C1 segment of cervical spinal cord (tissue), 14 donors: ENCODE measurements at regions not wholly inside any gene's neighbourhood (a gene's known extent, or its start where the extent isn't known, plus 50 kb on each side); places are given as distances from the start of the nearest gene placed in this dataset.
"Not testable (repeated sequence)": the region's sequence is repeated elsewhere in the genome, so short reads cannot be mapped to it uniquely, and the experiment has no call there.

ENCODE experiments used
- DNase-seq, 14 donors: peaks; one replicate each; lab custom pipeline; 2025; lab: John Stamatoyannopoulos, UW

DNA sequence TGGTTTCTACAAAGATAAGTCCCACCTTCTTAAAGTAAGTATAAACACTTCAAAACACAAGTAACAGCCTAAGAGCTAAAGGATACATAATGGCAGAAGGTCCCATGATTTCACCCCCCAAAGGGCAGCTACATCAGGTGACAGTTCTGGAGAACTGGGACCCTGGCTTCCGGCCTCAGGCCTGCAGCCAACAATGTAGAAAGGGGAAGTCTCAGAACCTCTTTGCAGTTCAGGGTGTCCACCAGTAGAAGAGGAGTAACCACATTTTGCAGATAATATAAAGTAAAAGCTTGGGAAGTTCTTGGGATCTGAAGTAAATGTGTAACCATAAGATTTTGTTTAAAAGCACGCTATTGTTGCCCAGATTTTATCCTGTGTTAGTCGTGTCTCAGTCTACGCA is 267.4 kb upstream of the VLDLR start:
- DNase-seq = no peak

DNA sequence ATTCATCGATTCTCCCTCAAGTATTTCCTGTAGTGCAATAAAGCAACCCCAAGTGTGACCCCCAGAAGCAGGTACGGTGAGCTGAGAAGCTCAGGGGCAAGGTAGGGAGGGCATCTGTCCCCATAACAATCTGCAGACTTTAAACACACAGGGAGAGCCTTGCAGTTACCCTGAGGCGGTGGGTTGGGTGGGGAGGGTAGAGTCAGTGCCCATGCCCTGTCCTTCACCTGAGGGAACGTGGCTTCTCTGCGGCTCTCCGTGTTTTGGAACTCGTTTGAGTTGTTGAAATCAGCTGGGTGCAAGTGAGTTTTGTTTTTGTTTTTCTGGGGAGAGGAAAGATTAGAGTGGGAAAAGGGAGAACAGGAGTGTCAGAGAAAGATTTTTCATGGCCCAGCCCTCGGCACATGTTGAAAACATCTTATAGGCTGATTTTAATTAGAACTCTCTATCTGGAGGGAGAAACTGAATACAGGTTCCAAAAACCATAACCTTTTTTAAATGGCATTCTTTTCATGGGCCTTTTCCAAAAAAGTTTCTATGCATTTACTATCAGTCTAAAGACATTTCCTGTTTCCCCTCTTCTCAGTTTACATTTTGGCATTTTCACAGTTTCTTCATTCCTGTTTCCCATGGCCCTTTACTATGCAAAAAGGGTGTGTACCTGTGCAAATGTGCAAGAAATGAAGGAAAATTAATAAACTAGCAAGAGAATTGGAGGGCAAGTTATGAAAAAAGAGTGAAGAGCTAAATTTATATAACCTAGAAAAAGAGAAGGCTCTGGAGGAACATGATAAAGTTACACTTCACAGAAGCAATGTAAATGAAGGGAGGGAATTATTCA is 266.5 kb upstream of the VLDLR start:
- no peak for DNase-seq

DNA sequence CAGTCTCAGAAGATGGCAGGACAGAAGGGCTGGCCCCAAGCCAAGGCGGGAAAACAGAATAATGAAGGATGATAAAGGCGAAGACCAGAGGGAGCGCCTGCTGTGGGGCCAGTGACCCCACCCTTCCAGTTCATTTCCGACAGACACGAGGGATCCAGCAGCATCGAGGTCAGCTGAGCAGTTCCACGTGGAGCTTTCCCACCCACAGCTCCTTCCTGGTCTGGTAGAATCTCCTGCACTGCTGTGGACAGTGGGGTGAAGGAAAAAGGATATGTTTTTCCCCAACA is 265.9 kb upstream of the VLDLR start:
- DNase-seq = no peak

DNA sequence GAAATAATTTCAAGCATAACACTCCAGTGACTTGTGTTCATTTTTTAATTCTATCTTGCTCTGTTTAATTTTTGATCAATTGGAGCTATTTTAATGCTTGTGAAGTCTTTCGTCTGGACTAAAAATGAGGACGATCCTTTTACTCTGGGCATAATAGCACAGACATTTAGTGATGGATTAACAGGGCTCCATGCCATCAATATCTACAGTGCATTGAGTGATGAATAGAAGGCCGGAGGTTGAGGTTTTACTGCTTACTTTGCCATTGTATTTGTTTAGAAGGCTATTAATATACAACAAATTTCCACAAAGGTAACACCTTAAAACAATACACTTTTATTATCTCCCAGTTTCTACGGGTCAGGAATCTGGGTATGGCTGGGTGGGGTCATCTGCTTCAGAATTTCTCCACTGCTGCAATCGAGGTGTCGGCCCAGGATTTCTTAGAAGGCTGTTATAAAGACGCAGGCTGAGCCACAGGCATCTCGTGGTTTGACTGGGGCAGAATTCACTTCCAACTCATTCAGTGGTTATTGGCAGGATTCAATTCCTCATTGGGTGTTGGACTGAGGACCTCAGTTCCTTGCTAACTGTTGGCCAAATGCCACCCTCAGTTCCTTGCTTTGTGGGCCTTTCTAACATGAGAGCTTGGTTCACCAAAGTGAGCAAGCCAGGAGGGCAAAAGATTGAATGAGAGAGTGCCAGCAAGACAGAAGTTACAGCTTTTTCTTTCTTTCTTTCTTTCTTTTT is 265.4 kb upstream of the VLDLR start:
- DNase-seq = no peak

DNA sequence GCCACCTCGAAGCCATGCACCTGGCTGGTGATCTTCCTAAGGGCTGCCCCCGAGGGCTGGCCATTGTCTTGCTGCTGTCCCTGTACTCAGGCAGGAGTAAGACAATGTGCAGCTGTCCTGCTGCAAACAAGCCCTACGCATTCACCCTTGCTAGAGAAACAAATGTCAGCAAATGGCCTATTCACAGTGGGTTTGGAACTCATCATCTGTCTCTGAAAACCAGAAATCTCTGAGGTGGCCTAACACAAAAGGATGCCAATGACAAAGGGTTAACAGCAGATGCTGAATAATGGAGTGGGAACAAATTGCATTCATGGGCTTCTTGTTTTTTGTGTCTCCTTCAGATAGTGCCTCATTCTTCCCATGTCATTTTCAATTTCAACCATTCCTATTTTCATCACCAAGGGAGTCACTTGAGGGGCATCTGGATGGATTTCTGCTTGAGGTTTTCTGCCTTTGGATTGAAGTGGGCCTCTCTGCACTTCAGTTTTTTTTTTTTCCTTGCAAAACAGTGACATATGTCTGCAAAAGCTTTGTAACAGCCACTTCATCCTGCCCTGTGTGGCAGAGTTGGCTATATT is 261.6 kb upstream of the VLDLR start:
- DNase-seq = no peak

DNA sequence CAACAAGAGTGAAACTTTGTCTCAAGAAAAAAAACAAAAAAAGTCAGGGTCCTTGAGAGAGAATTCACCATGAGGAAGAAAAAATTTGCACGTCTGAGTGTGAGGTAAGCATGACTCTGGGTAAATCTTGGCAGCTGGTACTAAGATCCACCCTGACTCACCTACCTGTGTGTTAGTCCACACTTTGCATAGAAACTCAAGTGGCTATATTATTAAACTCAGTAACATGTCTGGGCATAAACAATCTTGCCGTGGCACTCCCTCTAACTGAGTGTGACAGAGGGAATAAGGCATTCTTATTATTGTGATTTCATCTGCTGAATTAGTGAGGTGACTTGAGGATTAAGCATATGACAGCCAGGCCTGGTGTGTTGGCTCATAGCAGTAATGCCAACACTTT is 259.4 kb upstream of the VLDLR start:
- DNase-seq = no peak

DNA sequence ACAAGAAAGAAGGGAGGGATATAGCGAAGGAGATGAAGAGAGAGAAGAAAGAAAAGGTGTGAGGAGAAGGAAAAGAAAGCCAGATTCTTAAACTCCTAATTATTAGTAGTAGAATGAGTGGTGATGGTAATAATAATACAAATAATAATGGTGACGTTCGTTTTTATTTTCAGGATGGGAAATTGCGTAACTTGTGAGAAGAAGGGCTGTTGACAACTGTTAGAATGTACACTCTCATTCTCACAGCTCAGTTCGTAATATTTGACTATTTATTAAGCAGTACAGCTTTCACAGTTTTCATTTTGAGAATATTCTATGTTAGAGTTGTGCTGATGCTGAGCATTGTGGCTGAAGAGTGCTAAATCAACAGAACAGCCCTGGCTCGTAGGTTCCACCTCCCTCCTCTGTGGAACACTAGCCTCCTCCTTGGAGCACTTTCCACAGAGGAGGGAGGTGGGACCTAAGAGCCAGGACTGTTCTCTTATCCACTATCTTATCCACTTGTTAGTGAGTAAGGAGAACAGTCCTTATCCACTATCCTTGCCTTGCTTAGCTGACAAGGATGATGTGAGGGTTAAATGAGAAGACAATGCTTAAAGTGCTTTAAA is 258.3 kb upstream of the VLDLR start:
- no peak for DNase-seq

DNA sequence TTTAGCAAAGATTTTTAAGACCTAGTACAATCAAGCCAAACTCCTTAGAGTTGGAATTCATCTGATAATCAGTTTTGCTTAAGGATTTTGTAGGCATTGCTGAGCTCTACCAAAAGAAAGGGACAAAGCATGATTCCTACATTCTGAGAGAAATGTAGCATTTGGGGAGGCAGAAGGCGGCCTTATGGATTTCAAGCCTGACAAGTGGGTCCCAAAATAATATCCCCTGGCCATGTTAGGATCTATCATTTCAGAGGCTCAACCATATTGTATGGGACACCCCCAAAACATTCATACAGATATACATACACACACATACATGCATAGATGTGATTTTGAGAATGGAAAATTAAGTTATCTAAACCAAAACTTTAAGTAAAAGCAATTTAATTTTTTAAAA is 257.8 kb upstream of the VLDLR start:
- no peak for DNase-seq

DNA sequence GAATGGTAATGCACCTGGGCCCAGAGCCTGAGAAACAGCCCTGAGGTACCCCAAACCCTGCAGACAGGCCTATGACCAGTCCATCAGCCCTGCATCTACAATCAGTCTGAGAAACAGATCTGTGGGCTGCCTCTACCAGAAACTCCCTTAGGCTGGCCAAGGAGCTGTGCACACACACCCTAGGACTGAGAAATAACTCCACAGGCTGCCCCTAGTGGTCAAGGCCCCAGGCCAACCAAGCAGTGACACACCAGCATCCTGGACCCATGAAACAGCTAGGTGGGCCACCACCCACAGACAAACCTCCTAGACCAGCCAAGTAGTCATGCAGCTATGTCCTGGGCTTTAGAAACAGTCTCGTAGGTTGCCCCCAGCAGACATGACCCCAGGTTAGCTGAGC is 253.6 kb upstream of the VLDLR start:
- no peak for DNase-seq

DNA sequence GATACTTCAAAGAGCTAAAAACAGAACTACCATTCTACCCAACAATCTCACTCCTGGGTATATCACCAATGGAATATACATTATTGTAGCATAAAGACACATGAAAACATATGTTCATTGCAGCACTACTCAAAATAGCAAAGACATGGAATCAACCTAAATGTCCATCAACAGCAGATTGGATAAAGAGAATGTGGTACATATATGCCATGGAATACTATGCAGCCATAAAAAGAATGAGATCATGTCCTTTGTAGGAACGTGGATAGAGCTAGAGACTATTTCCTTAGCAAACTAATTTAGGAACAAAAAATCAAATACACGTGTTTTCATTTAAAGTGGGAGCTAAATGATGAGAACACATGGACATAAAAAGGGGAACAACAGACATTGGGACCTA is 247.9 kb upstream of the VLDLR start:
- DNase-seq = no peak

DNA sequence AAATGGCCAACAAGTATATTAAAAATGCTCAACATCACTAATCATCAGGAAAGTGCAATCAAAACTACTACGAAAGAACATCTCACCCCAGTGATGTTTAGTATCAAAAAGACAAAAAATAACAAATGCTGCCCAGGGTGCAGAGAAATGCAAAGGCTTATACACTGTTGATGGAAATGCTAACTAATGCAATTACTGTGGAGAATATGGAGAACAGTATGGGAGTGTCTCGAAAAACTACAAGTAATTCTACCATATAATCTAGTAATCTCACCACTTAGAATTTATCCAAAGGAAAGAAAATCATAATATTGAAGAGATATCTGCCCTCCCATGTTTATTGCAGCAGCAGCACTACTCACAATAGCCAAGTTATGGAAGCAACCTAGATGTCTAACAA is 246.5 kb upstream of the VLDLR start:
- no peak for DNase-seq

DNA sequence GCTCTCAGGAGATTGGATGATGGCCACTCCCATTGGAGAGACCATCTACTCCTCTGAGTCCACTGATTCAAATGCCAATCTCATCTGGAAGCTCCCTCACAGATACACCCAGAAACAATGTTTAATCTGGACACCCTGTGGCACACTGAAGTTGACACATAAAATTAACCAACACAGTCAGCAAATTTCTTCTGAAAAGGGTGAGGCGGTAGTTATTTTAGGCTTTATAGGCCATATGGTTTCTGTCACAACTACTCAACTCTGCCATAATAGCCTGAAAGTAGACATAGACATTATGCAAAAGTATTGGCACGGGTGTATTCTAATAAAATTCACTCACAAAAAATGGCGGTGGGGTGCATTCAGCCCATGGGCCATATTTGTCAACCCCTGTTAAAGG is 244.5 kb upstream of the VLDLR start:
- DNase-seq = peak in 1 of 14 donors; percentile 19

DNA sequence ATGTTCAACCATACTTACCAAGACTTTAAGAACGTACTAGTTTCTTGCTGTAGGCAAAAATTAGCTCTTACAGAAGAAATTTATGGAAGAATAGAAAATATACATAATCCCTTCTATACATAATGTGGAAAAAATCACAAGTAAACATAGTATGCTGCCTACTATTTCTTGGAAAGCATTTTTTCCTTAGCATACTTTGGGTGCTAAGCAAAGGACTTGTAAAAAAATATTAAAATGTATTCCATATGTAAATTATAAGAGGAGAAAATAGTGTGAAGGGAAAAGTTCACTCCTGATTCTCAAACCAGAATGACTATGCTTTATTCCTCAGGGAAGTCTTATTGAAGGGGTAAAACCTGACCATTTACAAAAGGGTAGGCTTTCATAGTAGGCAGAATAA is 243.8 kb upstream of the VLDLR start:
- DNase-seq = no peak

DNA sequence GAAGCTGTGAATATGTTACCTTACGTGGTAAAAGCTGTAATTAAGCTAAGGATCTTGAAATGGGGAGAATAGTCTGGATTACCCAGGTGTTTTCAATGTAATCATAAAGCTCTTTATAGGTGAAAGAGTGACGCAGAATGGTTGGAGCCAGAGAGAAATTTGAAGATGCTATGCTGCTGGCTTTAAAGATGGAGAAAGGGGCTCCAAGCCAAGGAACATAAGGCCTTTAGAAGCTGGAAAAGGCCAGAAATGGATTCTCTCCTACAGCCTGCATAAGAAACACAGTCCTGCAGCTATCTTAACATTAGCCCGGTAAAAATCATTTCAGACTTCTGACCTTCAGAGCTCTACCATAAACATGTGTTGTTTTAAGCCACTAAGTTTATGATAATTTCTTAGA is 243.3 kb upstream of the VLDLR start:
- no peak for DNase-seq

DNA sequence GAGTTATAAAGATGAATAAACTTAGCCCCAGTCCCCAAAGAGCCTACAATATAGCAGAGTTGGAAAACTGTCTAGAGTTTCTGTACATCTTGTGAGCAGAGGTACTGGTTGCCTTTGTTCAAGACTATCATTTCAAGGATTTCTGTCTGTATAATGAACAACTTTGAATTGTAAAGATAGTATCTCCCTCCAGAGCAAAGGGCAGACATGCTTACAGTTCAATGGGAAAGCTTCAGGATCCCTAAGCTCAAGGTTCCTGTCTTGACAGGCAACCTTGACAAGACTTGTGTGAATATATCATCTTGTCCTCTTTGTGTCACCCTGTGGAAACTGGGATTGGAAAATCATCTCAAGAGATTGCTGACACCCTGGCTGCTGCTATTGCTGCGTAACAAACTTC is 242.8 kb upstream of the VLDLR start:
- no peak for DNase-seq

DNA sequence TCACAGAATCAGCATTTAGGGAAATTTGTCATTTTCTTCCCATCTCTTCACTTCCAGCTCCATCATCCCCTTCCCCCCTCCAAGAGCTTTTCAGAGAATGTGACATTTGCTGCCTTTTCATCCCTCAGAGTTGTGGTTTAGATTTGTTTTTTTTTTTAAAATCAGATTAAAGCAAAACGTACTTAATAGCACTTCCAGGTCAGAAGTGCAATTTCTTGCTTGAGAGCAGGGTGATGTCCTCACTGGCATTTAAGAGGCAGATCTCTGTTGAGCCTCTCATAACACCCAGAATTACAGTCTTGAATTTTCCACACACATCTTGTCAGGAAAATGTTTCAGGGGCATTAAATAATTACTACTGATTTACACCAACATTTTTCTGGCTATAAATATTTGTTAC is 236.8 kb upstream of the VLDLR start:
- DNase-seq = no peak

DNA sequence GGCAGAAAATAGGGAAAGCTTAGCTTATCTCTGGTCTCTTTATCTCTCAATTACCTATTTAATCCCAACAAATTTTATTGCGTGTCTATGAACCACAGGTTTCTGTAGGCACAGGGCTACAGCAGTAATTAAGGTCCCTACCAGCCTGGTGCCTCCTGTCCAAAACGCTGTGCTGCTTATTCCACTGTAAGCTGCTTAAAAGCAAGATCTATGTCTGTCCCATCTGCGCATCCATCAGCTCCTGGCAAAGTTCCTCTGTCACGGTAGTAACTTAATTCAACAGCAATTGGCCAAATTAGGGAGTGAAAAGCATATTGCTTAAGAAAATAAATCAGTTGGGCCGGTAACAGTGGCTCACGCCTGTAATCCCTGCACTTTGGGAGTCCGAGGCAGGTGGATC is 235.8 kb upstream of the VLDLR start:
- peak in 1 of 14 donors; percentile 52 for DNase-seq

DNA sequence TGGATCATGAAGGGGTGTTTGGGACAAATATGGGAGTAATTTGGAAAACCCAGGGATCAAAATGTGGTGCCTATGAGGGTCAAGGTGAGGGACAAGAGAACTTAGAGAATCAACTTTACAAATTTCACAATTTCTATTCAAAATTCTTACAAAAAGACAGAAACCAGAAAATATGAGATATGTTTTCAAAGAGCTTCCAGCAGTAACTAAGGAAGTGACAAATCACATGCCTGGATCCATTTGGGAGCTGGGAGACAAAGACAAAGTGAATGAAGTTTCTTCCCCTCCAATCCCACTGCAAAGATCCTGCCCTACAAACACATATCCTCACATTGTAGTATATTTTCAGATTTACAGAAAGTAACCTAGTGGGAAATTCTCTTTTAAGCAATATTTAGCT is 235.0 kb upstream of the VLDLR start:
- DNase-seq = no peak

DNA sequence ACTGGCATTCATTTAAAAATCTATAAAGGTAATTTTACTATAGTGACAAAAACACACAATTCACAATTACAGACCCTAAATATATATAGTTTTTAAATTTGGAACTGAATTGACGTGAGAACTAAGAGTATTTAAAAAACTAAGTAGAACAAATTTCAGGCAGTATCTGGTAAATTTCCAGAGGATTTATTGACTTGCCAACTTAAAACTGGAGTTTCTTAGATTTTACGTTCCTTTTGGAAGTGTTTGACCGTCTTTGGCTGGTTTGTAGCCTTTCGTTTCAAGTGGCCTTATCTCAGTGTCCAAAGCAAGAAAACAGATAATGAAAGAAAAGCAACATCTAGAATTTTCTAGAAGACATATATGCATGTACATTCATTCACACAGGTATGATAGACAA is 234.4 kb upstream of the VLDLR start:
- no peak for DNase-seq

DNA sequence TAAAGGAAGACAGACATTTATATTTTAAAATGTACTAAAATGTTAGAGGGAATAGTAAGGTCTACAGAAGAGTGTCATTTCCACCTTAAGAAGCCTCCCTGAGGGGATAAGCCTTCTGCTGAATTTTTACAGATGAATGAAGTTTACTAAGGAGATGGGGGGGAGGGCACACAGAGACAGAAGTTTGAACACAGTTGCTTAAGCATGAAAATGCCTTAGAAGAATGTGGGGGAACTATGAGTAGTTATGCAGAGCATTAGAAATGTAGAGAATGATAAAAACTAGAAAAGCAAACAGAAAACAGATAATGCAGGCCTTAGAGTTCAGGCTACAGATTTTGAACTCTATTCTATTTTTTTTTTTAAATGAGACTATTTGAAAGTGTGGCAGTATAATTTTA is 232.2 kb upstream of the VLDLR start:
- no peak for DNase-seq

DNA sequence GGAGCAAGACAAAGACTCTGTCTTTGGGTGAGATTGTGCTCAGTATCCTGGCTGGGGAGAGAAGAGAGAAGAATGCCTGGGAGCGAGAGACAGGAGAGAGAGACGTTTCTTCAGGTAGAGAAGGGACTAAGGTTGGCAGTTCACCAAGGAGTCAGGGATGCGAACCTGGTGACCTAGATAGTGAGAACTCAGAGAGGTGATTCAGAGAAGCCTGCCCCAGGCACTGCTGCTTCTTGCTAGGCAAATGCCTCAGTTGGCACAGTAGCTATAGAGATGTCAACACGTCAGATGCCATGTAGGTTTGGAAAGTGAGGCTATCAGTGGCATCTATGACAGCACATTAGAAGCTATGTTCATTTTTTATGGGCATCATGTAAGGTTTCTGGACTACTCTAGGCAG is 231.6 kb upstream of the VLDLR start:
- peak in 1 of 14 donors; percentile 3 for DNase-seq

DNA sequence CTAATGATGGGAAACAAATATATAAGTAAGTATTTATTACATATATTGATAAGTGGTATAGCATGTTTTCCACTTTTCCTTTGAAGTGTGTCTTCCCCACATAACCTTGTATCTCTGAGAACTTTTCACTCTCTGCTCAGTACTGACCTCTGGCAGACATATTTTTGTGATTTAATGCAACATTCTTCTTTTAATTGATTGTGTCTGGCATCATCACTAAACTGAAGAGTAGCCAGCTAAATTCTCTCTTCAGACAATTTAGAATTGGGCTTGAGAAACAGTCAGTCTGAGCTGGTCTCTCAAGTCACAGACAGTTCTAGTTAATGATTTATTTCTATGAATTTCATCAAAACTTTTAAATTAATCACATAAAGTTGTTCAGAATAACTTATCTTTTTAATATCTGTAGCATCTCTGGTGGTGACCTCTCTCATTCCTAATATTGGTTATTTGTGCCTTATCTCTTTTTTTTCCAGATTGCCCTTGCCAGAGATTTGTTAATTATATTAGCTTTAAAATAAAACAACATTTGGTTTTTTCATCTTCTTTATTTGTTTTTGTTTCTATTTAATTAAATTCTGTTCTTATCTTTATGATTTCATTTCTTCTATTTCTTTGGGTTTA is 230.0 kb upstream of the VLDLR start:
- DNase-seq = not testable (repeated sequence)
